AG09309 (cell line): ENCODE measurements at regions not wholly inside any gene's neighbourhood (a gene's known extent, or its start where the extent isn't known, plus 50 kb on each side); places are given as distances from the start of the nearest gene placed in this dataset.
A peak's percentile ranks its signal among the peaks of the same experiment; 100 is the strongest.

Source experiments
- DNase-seq: peaks from one replicate; pipeline ENCODE4 v3.0.0-alpha.2; 2010; ENCODE audit warnings: low read depth
- H3K4me3 ChIP-seq: 2 replicates; pipeline ENCODE4 v1.5.1; 2011; ENCODE audit warnings: mild to moderate bottlenecking, low read depth, low read length, moderate library complexity; ENCODE audit not compliant: control insufficient read depth
- CTCF ChIP-seq: IDR thresholded peaks from 2 replicates; pipeline ENCODE4 v1.5.1; 2011; ENCODE audit warnings: mild to moderate bottlenecking, low read depth, low read length, inconsistent platforms; ENCODE audit not compliant: insufficient read depth, control insufficient read depth; ENCODE audit errors: missing control alignments

DNA sequence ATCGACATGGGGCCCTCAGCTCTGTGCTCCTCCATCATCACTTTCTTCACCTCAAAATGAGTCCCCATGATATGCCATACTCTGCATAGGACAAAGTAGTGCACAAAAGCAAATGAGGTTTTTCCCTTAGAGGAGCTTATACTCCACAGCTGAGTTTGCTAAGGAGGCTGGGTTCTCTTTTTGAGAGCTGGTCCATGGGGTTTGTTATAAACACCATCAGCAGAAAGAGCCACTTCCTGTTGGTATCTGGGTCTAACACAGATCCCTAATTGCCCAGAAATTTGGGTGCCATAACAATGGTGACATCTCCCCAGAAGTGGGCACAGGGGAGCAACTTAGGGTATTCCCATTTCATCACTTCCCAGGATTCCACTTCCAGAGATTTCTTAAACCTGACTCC, 395.7 kb downstream of the FOXO1 start:
- no peak overlapping the region for H3K4me3 ChIP-seq
- TF ChIP-seq CTCF, result no peak
- DNase-seq, result no peak

- no peak for TF ChIP-seq CTCF
- no peak overlapping the region for H3K4me3 ChIP-seq
- DNase-seq, result no peak
Observed at GRCh38 chr13:40271271-40271885, 395.1 kb downstream of the FOXO1 start.

- no peak overlapping the region for H3K4me3 ChIP-seq
- DNase-seq, result peak; percentile 83
- no peak for TF ChIP-seq CTCF
Observed at GRCh38 chr13:40271931-40272775, 394.3 kb downstream of the FOXO1 start.

- H3K4me3 ChIP-seq, result no peak overlapping the region
- TF ChIP-seq CTCF, result no peak
- no peak for DNase-seq
Observed at GRCh38 chr13:40272776-40273139, 393.7 kb downstream of the FOXO1 start.

DNA sequence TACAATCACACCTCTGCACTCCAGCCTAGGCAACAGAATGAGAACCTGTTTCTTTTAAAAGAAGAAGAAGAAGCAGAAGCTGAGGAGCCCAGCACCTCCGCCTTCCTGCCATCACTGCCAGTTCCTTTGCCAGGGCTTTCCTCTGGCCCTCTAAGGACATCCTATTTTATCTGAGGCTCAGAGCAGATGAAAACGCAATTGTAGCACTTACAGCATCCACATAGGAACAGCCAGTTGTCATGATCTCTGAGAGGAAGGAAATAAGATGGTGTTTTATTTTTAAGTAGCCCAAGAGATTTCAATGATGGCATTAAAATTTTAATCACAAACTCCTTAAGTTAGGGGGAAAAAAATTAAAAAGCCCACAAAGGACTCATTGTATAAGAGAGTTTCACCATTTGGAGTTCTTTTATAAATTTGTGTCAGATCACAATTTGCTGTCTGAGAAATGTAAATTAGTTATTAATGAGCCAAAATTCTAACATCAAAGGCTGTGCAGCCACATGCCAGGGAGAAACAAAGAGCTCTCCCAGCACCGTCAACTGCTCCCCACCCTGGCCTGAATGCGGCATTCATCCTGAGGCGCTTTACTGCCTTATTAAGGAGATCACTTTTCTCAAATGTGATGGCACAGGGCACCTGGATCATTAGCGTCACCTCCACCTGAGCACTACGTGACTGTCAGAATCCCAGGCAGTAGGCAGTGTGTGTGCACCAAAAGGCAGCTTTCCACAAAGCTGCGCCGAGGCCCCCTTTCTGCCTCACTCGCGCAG, 393.0 kb downstream of the FOXO1 start:
- TF ChIP-seq CTCF, result no peak
- H3K4me3 ChIP-seq, result no peak overlapping the region
- DNase-seq, result no peak

DNA sequence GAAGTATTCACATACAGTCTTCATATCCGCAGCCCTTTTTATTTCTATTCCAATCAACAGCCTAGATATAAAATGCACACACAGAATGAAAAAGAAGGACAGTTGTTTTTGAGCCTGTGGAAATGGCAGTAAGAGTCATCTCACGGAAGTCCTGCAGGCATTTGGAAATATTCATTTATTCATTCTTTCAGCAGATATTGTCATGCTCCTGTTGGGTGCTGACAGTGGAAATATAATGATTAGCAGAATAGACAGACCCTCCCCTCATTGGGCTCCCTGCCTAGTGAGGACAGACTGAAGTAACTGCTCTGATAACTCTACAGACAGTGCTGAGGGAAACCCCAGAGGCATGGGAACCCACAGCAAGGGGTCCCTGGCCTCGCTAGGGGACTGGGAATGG, 392.3 kb downstream of the FOXO1 start:
- no peak for TF ChIP-seq CTCF
- H3K4me3 ChIP-seq, result no peak overlapping the region
- DNase-seq, result no peak
